ENCODE measurements at regions not wholly inside any gene's neighbourhood (a gene's known extent, or its start where the extent isn't known, plus 50 kb on each side); places are given as distances from the start of the nearest gene placed in this dataset.

GRCh38 chr12:78550831-78551230, 313.7 kb upstream of the SYT1 start:
- TF ChIP-seq POLR2A (IDR thresholded peaks at IDR 0.05): no peak
- no peak for TF ChIP-seq CTCF (IDR thresholded peaks at IDR 0.05)
